Kidney epithelial cell (primary cell): ENCODE measurements at regions not wholly inside any gene's neighbourhood (a gene's known extent, or its start where the extent isn't known, plus 50 kb on each side); places are given as distances from the start of the nearest gene placed in this dataset.

Source experiments
- DNase-seq: peaks from one replicate; pipeline ENCODE4 v3.0.0-alpha.2; 2010; ENCODE audit warnings: low read depth
- H3K27me3 ChIP-seq: 2 replicates; pipeline ENCODE4 v1.6.0; 2011; ENCODE audit warnings: low read length; ENCODE audit not compliant: control insufficient read depth, insufficient read depth
- H3K36me3 ChIP-seq: 2 replicates; pipeline ENCODE4 v1.5.1; 2011; ENCODE audit warnings: low read length; ENCODE audit not compliant: control insufficient read depth, insufficient read depth
- H3K4me3 ChIP-seq: 2 replicates; pipeline ENCODE4 v1.5.1; 2011; ENCODE audit warnings: low read depth, mild to moderate bottlenecking, control low read depth, low read length
- TF ChIP-seq, protein P1 (sequence below): IDR thresholded peaks from 2 replicates; pipeline ENCODE4 v1.5.1; 2011; ENCODE audit warnings: mild to moderate bottlenecking, moderate library complexity, low read length, control low read depth, inconsistent platforms; ENCODE audit not compliant: insufficient read depth, poor library complexity, severe bottlenecking

DNA sequence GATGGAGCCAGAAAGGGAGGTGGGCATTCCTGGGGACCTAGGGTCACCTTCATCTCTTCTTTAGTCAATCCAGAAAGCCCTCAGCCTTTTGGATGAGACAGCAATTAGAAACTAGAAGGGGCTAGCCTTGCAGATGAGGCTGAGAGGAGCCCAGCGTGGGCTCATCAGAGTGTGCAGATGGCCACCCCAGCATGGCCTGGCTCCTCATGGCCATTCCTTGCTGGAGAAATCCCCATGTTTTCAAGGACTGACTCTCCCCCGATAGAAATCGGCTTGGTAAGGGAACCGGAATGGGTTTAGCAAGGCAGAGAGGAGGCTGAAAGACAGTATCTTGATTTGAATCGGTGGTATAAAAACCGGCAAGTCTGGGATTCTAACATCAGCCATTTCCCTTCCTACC is 274.6 kb downstream of the BUD13 start:
- TF ChIP-seq, protein P1, sequence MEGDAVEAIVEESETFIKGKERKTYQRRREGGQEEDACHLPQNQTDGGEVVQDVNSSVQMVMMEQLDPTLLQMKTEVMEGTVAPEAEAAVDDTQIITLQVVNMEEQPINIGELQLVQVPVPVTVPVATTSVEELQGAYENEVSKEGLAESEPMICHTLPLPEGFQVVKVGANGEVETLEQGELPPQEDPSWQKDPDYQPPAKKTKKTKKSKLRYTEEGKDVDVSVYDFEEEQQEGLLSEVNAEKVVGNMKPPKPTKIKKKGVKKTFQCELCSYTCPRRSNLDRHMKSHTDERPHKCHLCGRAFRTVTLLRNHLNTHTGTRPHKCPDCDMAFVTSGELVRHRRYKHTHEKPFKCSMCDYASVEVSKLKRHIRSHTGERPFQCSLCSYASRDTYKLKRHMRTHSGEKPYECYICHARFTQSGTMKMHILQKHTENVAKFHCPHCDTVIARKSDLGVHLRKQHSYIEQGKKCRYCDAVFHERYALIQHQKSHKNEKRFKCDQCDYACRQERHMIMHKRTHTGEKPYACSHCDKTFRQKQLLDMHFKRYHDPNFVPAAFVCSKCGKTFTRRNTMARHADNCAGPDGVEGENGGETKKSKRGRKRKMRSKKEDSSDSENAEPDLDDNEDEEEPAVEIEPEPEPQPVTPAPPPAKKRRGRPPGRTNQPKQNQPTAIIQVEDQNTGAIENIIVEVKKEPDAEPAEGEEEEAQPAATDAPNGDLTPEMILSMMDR, result no peak
- no peak for DNase-seq
- peaks cover 32% of the 10 kb centered on the region for H3K27me3 ChIP-seq
- no peaks in the 10 kb centered on the region for H3K36me3 ChIP-seq
- H3K4me3 ChIP-seq, result no peak overlapping the region

DNA sequence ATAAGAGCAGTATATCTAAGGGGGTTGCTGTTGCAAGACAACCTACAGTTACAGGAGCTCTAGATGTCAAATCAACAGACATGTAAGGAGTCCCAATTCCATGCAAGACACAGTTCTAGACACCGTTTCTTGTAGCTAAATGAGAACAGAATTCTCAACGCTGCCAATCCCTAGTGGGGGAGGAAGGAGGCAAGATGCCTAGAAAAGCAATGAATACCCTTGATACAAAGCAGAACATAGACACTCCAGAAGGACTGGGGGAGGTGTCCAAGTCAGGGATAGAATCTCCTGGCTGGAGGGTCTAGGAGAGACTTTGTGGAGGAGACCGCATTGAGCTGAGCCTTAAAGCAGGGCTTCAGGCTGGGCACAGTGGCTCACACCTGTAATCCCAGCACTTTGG is 280.2 kb downstream of the BUD13 start:
- TF ChIP-seq, protein P1, result no peak
- H3K36me3 ChIP-seq, result no peaks in the 10 kb centered on the region
- no peak for DNase-seq
- H3K27me3 ChIP-seq, result peaks cover 15% of the 10 kb centered on the region
- no peak overlapping the region for H3K4me3 ChIP-seq

DNA sequence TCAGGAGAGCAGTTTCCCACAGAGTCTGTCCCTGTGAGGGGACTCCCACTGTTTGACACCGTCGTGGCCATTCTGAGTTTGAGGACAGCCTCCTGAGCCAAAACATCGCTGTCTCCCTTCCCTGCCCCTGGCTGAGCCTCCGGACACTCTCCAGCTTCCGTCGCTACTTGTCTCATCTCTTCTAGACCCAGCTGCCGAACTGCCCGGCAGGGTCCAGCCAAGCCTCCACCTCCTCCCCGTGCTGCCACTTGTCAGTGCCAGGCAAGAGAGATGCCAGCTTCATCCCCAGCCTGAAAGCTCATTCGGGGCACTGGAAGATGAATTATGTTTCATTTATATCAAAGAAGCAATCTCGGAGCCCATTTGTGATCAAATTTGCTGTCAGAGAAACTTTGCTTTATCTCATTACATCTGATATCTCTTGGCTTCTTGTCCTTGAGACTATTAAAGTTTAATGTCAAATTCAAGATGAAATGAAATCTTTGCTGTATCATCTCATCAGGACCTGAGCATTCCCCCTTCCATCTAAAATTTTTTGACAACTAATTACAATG is 283.9 kb downstream of the BUD13 start:
- DNase-seq, result no peak
- Histone ChIP-seq H3K27me3 (peaks cover 14% of the 10 kb centered on the region), H3K36me3 (no peaks in the 10 kb centered on the region), H3K4me3 (no peak overlapping the region)
- TF ChIP-seq, protein P1, result no peak

DNA sequence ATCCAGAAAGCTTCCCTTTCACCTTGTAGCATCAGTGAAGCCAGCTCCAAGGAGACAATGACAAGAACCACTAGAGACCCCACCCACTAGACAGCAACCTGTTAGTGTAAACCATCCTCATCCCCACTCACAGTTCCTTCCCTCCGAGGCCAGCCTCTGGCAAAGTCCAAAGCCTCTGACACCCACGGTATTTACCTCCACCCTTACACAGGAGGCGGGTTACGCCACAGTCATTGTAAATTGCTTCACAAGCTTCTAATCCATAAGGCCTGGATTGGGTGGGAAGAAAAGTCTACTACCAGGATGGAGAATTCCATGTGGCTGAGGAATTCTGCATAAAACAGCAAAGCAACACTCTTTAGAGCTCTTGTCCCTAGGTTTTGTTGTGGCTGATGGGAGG is 287.4 kb downstream of the BUD13 start:
- Histone ChIP-seq H3K36me3 (no peaks in the 10 kb centered on the region), H3K27me3 (peaks cover 16% of the 10 kb centered on the region), H3K4me3 (no peak overlapping the region)
- TF ChIP-seq, protein P1, result no peak
- no peak for DNase-seq

DNA sequence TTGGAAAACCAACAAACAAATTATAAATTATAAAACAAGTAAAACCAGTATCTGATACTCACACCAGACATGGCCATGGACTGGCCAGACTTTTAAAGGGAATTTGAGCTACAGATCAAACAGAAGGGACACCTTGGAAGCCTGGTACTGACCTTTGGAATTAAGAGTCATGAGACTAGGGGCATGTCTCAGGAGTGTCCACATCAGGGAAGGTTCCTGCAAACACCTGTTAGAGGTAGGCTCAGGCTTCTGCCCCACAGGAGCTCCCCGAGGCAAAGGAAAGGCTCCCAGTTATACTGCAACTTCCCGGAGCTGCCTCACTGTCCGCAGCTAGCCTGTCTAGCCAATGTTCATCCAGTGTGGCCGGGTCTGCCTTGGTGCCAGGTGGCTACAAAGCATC is 290.1 kb downstream of the BUD13 start:
- TF ChIP-seq, protein P1, result no peak
- DNase-seq, result no peak
- H3K4me3 ChIP-seq, result no peak overlapping the region
- H3K36me3 ChIP-seq, result no peaks in the 10 kb centered on the region
- H3K27me3 ChIP-seq, result peaks cover 4% of the 10 kb centered on the region

DNA sequence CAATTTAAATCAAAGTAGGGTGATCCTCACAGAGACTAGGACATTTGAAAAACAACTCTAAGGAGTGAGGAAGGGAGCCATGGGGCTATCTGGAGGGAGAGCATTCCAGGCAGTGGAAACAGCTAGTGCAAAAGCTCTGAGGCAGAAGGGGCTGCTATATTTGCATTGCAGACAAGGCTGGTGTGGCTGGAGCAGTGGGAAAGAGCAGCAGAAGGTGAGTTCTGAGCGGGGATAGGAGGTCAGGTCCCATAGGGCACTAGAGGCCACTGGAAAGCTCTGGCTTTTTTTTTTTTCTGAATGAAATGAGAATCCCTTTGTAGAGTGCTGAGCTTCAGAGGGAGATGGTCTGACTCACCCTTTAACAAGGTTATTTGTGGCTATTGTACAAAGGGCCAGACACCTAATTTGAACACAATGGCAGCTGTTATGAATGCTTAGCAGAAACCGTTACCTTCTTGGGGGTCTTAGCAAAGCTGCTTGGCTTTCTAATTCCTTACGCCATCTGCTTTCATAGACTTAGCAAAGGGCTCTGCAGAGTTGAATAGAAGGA is 291.6 kb downstream of the BUD13 start:
- no peak for DNase-seq
- peaks cover 2% of the 10 kb centered on the region for H3K27me3 ChIP-seq
- no peaks in the 10 kb centered on the region for H3K36me3 ChIP-seq
- no peak overlapping the region for H3K4me3 ChIP-seq
- TF ChIP-seq, protein P1, result no peak
